Fibroblast of mammary gland (primary cell): ENCODE measurements at regions not wholly inside any gene's neighbourhood (a gene's known extent, or its start where the extent isn't known, plus 50 kb on each side); places are given as distances from the start of the nearest gene placed in this dataset.
A peak's percentile ranks its signal among the peaks of the same experiment; 100 is the strongest.
"Not testable (repeated sequence)": the region's sequence is repeated elsewhere in the genome, so short reads cannot be mapped to it uniquely, and the experiment has no call there.

Experiments used
- DNase-seq: peaks from one replicate; pipeline ENCODE4 v3.0.0-alpha.2; 2010; ENCODE audit warnings: low read depth
- H3K4me3 ChIP-seq: 2 replicates; pipeline ENCODE4 v1.5.1; 2011; ENCODE audit warnings: low read depth, mild to moderate bottlenecking, low read length, moderate library complexity; ENCODE audit not compliant: control insufficient read depth
- TF ChIP-seq, protein P1 (sequence below): conservative IDR thresholded peaks from 2 replicates; pipeline ENCODE4 v1.5.1; 2011; ENCODE audit warnings: low read depth, low read length, inconsistent platforms; ENCODE audit not compliant: control insufficient read depth, insufficient read depth

DNA sequence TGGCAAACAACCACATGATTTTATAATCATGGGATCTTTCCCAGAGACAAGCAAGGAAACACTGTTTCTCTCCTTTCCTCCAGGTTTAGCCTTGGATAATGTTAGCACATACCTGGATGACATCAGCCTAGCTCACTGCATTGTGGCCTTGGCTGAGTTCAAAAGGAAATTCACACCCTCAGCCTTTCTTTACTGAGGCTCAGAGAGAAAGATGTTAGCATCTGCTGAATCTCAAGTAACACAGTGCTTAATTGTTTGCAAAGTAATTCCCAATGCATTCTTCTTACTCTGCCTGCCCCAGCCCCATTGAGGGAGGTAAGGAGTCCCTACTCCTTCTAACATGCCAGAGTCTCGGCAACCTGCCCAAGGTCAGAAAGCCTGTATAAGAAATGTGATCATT lies 432.2 kb upstream of the LMCD1 start:
- no peak overlapping the region for H3K4me3 ChIP-seq
- DNase-seq: no peak
- TF ChIP-seq, protein P1, sequence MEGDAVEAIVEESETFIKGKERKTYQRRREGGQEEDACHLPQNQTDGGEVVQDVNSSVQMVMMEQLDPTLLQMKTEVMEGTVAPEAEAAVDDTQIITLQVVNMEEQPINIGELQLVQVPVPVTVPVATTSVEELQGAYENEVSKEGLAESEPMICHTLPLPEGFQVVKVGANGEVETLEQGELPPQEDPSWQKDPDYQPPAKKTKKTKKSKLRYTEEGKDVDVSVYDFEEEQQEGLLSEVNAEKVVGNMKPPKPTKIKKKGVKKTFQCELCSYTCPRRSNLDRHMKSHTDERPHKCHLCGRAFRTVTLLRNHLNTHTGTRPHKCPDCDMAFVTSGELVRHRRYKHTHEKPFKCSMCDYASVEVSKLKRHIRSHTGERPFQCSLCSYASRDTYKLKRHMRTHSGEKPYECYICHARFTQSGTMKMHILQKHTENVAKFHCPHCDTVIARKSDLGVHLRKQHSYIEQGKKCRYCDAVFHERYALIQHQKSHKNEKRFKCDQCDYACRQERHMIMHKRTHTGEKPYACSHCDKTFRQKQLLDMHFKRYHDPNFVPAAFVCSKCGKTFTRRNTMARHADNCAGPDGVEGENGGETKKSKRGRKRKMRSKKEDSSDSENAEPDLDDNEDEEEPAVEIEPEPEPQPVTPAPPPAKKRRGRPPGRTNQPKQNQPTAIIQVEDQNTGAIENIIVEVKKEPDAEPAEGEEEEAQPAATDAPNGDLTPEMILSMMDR: no peak

DNA sequence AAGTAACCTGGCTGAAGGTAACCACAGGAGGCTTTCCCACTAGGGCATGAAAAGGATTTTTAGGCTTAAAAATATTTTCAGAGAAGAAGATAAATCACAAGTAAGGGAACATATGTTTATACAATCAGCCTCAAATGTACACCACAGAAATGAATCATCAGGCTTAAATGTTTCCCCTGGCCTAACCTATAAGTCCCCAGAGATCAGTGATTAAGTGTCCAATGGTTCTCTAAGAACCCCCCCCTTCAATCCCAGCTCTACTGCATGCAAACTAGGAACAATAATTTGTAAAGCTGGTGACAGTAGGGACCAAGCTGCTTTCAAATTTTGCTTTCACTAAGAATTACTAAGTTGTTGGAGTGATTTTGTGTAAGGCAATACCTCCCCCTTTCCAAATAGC lies 431.6 kb upstream of the LMCD1 start:
- DNase-seq: peak; percentile 78
- no peak overlapping the region for H3K4me3 ChIP-seq
- TF ChIP-seq, protein P1: no peak

DNA sequence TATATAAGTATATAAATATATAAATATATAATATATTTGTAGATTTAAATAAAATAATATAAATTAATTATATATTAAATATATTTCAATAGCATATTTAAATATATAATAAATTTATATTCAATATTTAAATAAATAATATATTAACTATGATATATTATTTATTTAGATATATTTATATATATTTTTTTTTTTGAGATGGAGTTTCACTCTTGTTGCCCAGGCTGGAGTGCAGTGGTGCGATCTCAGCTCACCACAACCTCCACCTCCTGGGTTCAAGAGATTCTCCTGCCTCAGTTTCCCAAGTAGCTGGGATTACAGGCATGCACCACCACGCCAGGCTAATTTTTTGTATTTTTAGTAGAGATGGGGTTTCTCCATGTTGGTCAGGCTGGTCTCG lies 426.9 kb upstream of the LMCD1 start:
- DNase-seq, H3K4me3 ChIP-seq: not testable (repeated sequence)

DNA sequence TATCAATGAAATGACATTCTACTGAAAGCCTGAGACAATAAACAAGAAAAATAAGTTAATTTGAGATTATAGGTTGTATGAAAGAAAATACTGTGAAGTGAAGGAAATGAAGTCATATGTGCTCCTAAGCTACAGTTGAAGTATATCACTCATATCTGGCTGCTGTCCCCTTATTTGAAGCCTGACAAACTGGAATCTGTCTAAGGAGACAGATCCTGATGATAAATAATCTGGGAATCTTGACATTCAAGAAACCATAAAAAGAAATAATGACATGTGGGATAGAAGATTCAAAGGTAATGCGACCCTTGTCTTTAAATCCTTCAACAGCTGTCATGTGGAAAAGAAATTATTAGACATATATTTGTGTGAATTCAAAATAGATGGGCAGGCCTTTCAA lies 424.5 kb upstream of the LMCD1 start:
- TF ChIP-seq, protein P1: no peak
- no peak for DNase-seq
- H3K4me3 ChIP-seq: no peak overlapping the region

DNA sequence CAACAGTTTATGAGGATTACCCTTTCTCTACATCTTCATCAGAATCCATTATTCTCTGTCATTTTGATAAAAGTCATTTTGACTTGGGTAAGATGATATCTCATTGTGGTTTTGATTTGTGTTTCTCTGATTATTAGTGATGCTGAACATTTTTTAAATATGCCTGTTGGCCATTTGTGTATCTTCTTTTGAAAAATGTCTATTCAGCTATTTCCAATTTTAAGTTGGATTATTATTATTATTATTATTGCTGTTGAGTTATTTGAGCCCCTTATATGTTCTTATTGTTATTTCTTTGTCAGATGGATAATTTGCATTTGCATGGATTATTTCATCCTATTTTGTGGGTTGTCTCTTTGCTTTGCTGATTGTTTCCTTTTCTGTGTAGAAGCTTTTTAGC lies 421.2 kb upstream of the LMCD1 start:
- no peak for DNase-seq
- H3K4me3 ChIP-seq: no peak overlapping the region
- TF ChIP-seq, protein P1: no peak

DNA sequence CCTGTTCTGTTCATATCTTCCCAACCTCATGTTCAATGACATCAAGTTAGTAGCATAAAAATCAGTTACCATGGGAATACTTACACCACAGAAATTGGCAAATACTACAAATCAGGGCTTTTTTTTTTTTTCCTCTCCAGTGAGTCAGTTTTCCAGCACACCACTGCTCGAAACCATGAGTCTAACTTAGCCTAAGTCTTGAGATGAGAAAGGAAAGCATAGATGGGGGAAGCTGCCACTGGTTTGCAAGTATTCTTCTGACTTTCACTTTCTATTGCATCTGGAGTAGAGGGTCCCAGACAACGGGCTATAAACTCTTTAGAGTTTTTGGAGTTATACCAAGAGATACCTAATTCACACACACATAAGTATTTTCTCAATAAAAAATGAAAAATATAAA lies 416.1 kb upstream of the LMCD1 start:
- TF ChIP-seq, protein P1: no peak
- no peak for DNase-seq

DNA sequence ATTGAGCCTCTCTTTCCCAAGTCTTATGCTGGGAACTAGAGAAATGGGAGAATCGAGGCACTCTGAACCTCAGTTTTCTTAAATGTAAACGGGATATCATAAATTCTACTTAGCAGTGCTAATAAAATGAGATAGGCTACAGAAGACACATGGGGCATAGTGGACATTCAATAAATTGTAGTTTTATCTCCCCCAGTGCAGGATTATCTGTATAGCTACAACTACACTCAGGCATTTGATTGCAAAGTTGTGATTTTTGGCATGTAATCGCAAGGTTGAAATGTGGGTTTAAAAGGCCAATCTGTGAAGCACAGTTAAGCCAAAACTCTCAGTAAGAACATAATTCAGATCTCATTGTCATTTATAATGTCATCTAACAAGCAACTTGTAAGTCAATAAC lies 413.7 kb upstream of the LMCD1 start:
- no peak for DNase-seq
- no peak overlapping the region for H3K4me3 ChIP-seq
- TF ChIP-seq, protein P1: no peak

More for the DNA sequence above, 416.1 kb upstream of the LMCD1 start:
- H3K4me3 ChIP-seq: no peak overlapping the region

DNA sequence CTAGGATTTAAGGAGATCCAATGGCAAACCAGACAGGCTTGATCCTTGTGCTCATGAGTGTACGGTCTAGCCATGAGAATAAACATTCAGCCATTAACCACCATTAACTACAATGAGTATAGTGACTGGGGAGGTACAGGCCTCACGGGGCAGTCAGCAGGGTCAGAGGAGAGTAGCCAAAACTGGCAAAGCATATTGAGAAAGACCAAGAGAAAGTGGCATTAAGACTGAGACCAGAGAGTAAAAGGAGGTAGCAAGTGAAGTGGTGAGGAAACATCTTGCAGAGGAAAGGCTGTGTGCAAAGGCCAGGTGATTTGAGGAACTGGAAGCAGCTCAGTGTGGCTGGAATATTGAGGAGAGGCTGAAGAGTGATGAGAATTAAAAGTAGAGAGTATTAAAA lies 407.2 kb upstream of the LMCD1 start:
- DNase-seq: no peak
- H3K4me3 ChIP-seq: no peak overlapping the region
- TF ChIP-seq, protein P1: no peak
